PFSK-1 (cell line): ENCODE measurements at regions not wholly inside any gene's neighbourhood (a gene's known extent, or its start where the extent isn't known, plus 50 kb on each side); places are given as distances from the start of the nearest gene placed in this dataset.

Experiments
- POLR2AphosphoS5 ChIP-seq: IDR thresholded peaks from 2 replicates; pipeline ENCODE4 v1.6.1; 2012; ENCODE audit warnings: low read depth, mild to moderate bottlenecking, control low read depth, low read length, moderate library complexity
- REST ChIP-seq, 2 experiments: IDR thresholded peaks; 2 replicates each; pipeline versions ENCODE4 v1.6.1 to v1.8.0; 2011 to 2012; ENCODE audit warnings: low read depth in 2 of 2, low read length in 2 of 2, control low read depth in 1 of 2, inconsistent platforms in 1 of 2, mild to moderate bottlenecking in 1 of 2, moderate library complexity in 1 of 2; ENCODE audit not compliant: insufficient read depth in 1 of 2
- TAF1 ChIP-seq: IDR thresholded peaks from 2 replicates; pipeline ENCODE4 v1.6.1; 2012; ENCODE audit warnings: low read length, control low read depth, borderline replicate concordance; ENCODE audit not compliant: insufficient read depth

GRCh38 chr7:115352375-115352774 is 430.5 kb downstream of the MDFIC start:
- no peak for TF ChIP-seq TAF1
- TF ChIP-seq POLR2AphosphoS5, result no peak
- no peak for TF ChIP-seq REST (IDR thresholded peaks at IDR 0.05; ENCODE audit: insufficient read depth in 1 of 2, low read depth in 2 of 2, low read length in 2 of 2)
